ENCODE measurements at regions not wholly inside any gene's neighbourhood (a gene's known extent, or its start where the extent isn't known, plus 50 kb on each side); places are given as distances from the start of the nearest gene placed in this dataset.

- ChIA-PET POLR2A (no interaction called here), CTCF (no interaction called here), RAD21 (ENCODE audit: low non-redundant PET in 1 of 2, low total read pairs in 2 of 2, uncharacterized antibody in 2 of 2, unreplicated experiment in 2 of 2) (no interaction called here)
- Histone ChIP-seq H3K9me2 (ENCODE audit: insufficient read depth) (no peaks in the 10 kb centered on the region), H3K4me1 (ENCODE audit: control insufficient read depth in 1 of 2, insufficient read depth in 2 of 2, low read length in 2 of 2) (no peaks in the 10 kb centered on the region), H4K20me1 (ENCODE audit: insufficient read depth) (no peaks in the 10 kb centered on the region), H2AFZ (ENCODE audit: low read depth, low read length, poor library complexity, severe bottlenecking) (no peak overlapping the region), H3K79me2 (ENCODE audit: insufficient read depth, low read length) (no peaks in the 10 kb centered on the region), H3K4me3 (replicated peaks in 1 of 2; ENCODE audit: low read depth in 1 of 2, low read length in 2 of 2) (no peak overlapping the region), H3K9me3 (ENCODE audit: control insufficient read depth in 1 of 2, insufficient read depth in 1 of 2, low read depth in 1 of 2, low read length in 2 of 2) (peaks cover 0 to 31% of the 10 kb centered on the region in 2 experiments; a peak in 2 of 4 replicates), H3K36me3 (ENCODE audit: control insufficient read depth in 1 of 2, insufficient read depth in 2 of 2, low read length in 2 of 2) (no peaks in the 10 kb centered on the region), H3K4me2 (ENCODE audit: low read length) (no peak overlapping the region), H3K9ac (ENCODE audit: low read length) (no peak overlapping the region), H3K27me3 (ENCODE audit: insufficient read depth, low read length) (no peaks in the 10 kb centered on the region), H3K27ac (ENCODE audit: low read depth, low read length) (no peak overlapping the region)
- no peak for DNase-seq (ENCODE audit: low read depth, low spot score)
- no peak for TF ChIP-seq SRF (IDR thresholded peaks at IDR 0.05; ENCODE audit: low read depth)
- TF ChIP-seq JUND (IDR thresholded peaks at IDR 0.05): no peak
- TF ChIP-seq ELF1 (IDR thresholded peaks at IDR 0.05; ENCODE audit: borderline replicate concordance, low read depth): no peak
- TF ChIP-seq RAD21 (IDR thresholded peaks at IDR 0.05; ENCODE audit: low read depth): no peak
- TF ChIP-seq FOSL1 (IDR thresholded peaks at IDR 0.05; ENCODE audit: low read depth): no peak
- no peak for TF ChIP-seq CTCF (IDR thresholded peaks at IDR 0.05 in 2 of 3, conservative IDR thresholded peaks at IDR 0.05 in 1 of 3; ENCODE audit: borderline replicate concordance in 1 of 3, insufficient read depth in 1 of 3, low read depth in 2 of 3, low read length in 2 of 3)
- no peak for TF ChIP-seq YY1 (IDR thresholded peaks at IDR 0.05; ENCODE audit: extremely low read depth, insufficient replicate concordance, low read depth, low read length)
- no peak for TF ChIP-seq EZH2 (IDR thresholded peaks at IDR 0.05)
- no peak for TF ChIP-seq CBX3 (IDR thresholded peaks at IDR 0.05; ENCODE audit: low read depth)
- TF ChIP-seq CEBPB (IDR thresholded peaks at IDR 0.05; ENCODE audit: low read depth): no peak
- TF ChIP-seq POLR2A (IDR thresholded peaks at IDR 0.05; ENCODE audit: borderline replicate concordance, extremely low read depth, insufficient read depth, insufficient read length): no peak
- TF ChIP-seq ZBTB33 (IDR thresholded peaks at IDR 0.05; ENCODE audit: extremely low read depth, insufficient replicate concordance, low read length): no peak
- no peak for TF ChIP-seq MAX (IDR thresholded peaks at IDR 0.05)
- TF ChIP-seq EZH2phosphoT487 (IDR thresholded peaks at IDR 0.05; ENCODE audit: borderline replicate concordance): no peak
- TF ChIP-seq SIN3A (IDR thresholded peaks at IDR 0.05; ENCODE audit: low read depth): no peak
- TF ChIP-seq ZNF274 (IDR thresholded peaks at IDR 0.05; ENCODE audit: low read depth, low read length): no peak
- TF ChIP-seq ZFX (IDR thresholded peaks at IDR 0.05): no peak
- no peak for TF ChIP-seq REST (IDR thresholded peaks at IDR 0.05; ENCODE audit: low read depth)
- no peak for TF ChIP-seq TCF7L2 (IDR thresholded peaks at IDR 0.05; ENCODE audit: borderline replicate concordance, extremely low read depth, insufficient read depth, insufficient read length)
- BruUV-seq (replicated peaks): no TSS peak
- ATAC-seq: no peak
- intact Hi-C loops (cut with micrococcal nuclease): no loop called here
These were observed 1357.6 kb upstream of the EPHA6 start for GRCh38 chr3:95456835-95457234.
